Adrenal gland (tissue), 5 donors: ENCODE measurements at regions not wholly inside any gene's neighbourhood (a gene's known extent, or its start where the extent isn't known, plus 50 kb on each side); places are given as distances from the start of the nearest gene placed in this dataset.

ENCODE experiments used
- POLR2A ChIP-seq, 2 donors: fragments of 450-650 bp; IDR thresholded peaks; one replicate each; pipeline ENCODE4 v1.6.1; 2017; ENCODE audit warnings: antibody characterized with exemption in 2 of 2, mild to moderate bottlenecking in 2 of 2, moderate library complexity in 1 of 2
- TF ChIP-seq, protein P1 (sequence below), 6 experiments: fragments of 450-650 bp in 4 of 6; fragments of 200-600 bp in 2 of 6; sonication (generic) in 1 of 6; IDR thresholded peaks; 1 replicate in 5 of 6; 2 replicates in 1 of 6; pipeline versions ENCODE4 v1.5.1 to v1.8.0; 2016 to 2021; ENCODE audit warnings: antibody characterized with exemption in 6 of 6, mild to moderate bottlenecking in 2 of 6, moderate library complexity in 1 of 6
- donor health status: DM: no; HTN: no; CAD: no.

DNA sequence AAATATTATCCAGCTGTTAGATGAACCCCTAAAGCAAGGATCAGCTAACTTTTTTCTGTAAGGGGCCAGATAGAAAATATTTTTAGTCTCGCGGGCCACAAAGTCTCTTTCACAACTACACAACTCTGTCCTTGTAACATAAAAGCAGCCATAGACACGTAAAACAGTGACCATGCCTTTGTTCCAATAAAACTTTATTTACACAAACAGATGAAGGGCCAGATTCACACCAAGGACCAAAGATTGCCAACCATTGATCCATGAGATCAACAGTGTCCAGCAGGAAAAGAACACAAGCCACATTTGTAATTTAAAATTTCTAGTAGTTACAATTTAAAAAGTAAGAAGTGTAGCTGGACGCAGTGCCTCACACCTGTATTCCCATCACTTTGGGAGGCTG is 109.7 kb downstream of the PHETA1 start:
- TF ChIP-seq, protein P1, sequence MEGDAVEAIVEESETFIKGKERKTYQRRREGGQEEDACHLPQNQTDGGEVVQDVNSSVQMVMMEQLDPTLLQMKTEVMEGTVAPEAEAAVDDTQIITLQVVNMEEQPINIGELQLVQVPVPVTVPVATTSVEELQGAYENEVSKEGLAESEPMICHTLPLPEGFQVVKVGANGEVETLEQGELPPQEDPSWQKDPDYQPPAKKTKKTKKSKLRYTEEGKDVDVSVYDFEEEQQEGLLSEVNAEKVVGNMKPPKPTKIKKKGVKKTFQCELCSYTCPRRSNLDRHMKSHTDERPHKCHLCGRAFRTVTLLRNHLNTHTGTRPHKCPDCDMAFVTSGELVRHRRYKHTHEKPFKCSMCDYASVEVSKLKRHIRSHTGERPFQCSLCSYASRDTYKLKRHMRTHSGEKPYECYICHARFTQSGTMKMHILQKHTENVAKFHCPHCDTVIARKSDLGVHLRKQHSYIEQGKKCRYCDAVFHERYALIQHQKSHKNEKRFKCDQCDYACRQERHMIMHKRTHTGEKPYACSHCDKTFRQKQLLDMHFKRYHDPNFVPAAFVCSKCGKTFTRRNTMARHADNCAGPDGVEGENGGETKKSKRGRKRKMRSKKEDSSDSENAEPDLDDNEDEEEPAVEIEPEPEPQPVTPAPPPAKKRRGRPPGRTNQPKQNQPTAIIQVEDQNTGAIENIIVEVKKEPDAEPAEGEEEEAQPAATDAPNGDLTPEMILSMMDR (IDR thresholded peaks at IDR 0.05), result no peak
- no peak for TF ChIP-seq POLR2A (IDR thresholded peaks at IDR 0.05)
